K562 (cell line): ENCODE measurements at regions not wholly inside any gene's neighbourhood (a gene's known extent, or its start where the extent isn't known, plus 50 kb on each side); places are given as distances from the start of the nearest gene placed in this dataset.

Source experiments
- ATAC-seq: fragments of 200-7000 bp; cut with Tn5 transposase; 3 replicates; pipeline ENCODE4 v1.9.1; 2020; ENCODE audit warnings: moderate library complexity
- BruUV-seq: library from RNA; stranded (reverse); fragments of 400-500 nt; replicated peaks from 2 replicates; lab custom pipeline; 2021; lab: Mats Ljungman, UMichigan
- CTCF ChIA-PET: fragments of 300-600 bp; formaldehyde crosslinking; extraction: SDS; loops from one replicate; lab custom pipeline; 2021; ENCODE audit warnings: low intra/inter-chr PET ratio; lab: Yijun Ruan, JAX
- POLR2A ChIA-PET: fragments of 300-600, 350-650 bp; sonication (Branson Sonifier 250); formaldehyde crosslinking; extraction: SDS; loops from one replicate; lab custom pipeline; 2021; ENCODE audit warnings: antibody characterized with exemption, inconsistent platforms; lab: Yijun Ruan, JAX
- DNase-seq, 4 experiments: peaks; one replicate each; pipeline versions ENCODE4 v3.0.0 to v3.0.0-alpha.2; 2011 to 2018; ENCODE audit warnings: low spot score in 3 of 4, mixed read lengths in 3 of 4; ENCODE audit errors: extremely low read depth in 1 of 4
- FAIRE-seq: peaks from 2 replicates; lab custom pipeline; 2011; peaks lifted over from hg19 to GRCh38; lab: Jason Lieb, UNC
- H2AFZ ChIP-seq: 2 replicates; pipeline ENCODE4 v1.6.0; 2011; ENCODE audit warnings: low read depth, low read length, control low read depth, inconsistent platforms
- H3K27ac ChIP-seq: fragments of 200-600 bp; 3 replicates; pipeline ENCODE4 v1.8.0; 2011; ENCODE audit warnings: low read depth, mild to moderate bottlenecking, control low read depth, inconsistent platforms, low read length, moderate library complexity, mixed read lengths; ENCODE audit errors: extremely low read depth
- H3K27me3 ChIP-seq, 2 experiments: fragments of 300-600 bp in 1 of 2; 2 replicates in 1 of 2; 3 replicates in 1 of 2; pipeline versions ENCODE4 v1.6.0 to v1.8.0; 2011; ENCODE audit warnings: inconsistent platforms in 2 of 2, low read length in 2 of 2, mild to moderate bottlenecking in 1 of 2, mixed read lengths in 1 of 2, moderate library complexity in 1 of 2; ENCODE audit not compliant: control insufficient read depth in 2 of 2, insufficient read depth in 2 of 2
- H3K36me3 ChIP-seq: fragments of 300-600 bp; 3 replicates; pipeline ENCODE4 v1.8.0; 2011; ENCODE audit warnings: mild to moderate bottlenecking, low read length, inconsistent platforms; ENCODE audit not compliant: control insufficient read depth, insufficient read depth
- H3K4me1 ChIP-seq, 2 experiments: fragments of 200-600 bp in 1 of 2; replicated peaks in 1 of 2; 2 replicates in 1 of 2; 3 replicates in 1 of 2; pipeline versions ENCODE4 v1.5.1 to v1.8.0; 2011; ENCODE audit warnings: inconsistent platforms in 2 of 2, low read length in 2 of 2, mild to moderate bottlenecking in 1 of 2, mixed read lengths in 1 of 2, moderate library complexity in 1 of 2; ENCODE audit not compliant: control insufficient read depth in 2 of 2, insufficient read depth in 2 of 2
- H3K4me2 ChIP-seq: 2 replicates; pipeline ENCODE4 v1.6.1; 2011; ENCODE audit warnings: low read length, control low read depth, inconsistent platforms, mixed read lengths; ENCODE audit not compliant: insufficient read depth
- H3K4me3 ChIP-seq: fragments of 200-600 bp; sonication (generic), shearing (Covaris generic); 2 replicates; pipeline ENCODE4 v1.5.1; 2016; ENCODE audit warnings: control low read depth, inconsistent platforms
- H3K79me2 ChIP-seq: fragments of 200-600 bp; 3 replicates; pipeline ENCODE4 v1.8.0; 2011; ENCODE audit warnings: low read length, inconsistent platforms; ENCODE audit not compliant: control insufficient read depth, insufficient read depth
- H3K9ac ChIP-seq, 2 experiments: 2 replicates each; pipeline versions ENCODE4 v1.6.0 to v1.6.1; 2011; ENCODE audit warnings: low read depth in 2 of 2, low read length in 2 of 2, control low read depth in 1 of 2, inconsistent platforms in 1 of 2, mild to moderate bottlenecking in 1 of 2, mixed read lengths in 1 of 2; ENCODE audit not compliant: insufficient read depth in 1 of 2
- H3K9me1 ChIP-seq: one replicate; pipeline ENCODE4 v1.6.0; 2011; ENCODE audit warnings: inconsistent platforms, mild to moderate bottlenecking, low read length, moderate library complexity; ENCODE audit not compliant: control insufficient read depth, insufficient read depth
- H3K9me3 ChIP-seq: replicated peaks from 2 replicates; pipeline ENCODE4 v1.5.1; 2011; ENCODE audit warnings: low read depth, low read length, inconsistent platforms; ENCODE audit not compliant: control insufficient read depth, insufficient read depth
- H4K20me1 ChIP-seq: replicated peaks from 2 replicates; pipeline ENCODE4 v1.6.1; 2011; ENCODE audit warnings: low read length, inconsistent platforms, mixed read lengths; ENCODE audit not compliant: control insufficient read depth, insufficient read depth
- FOSL1 ChIP-seq: fragments of 200-800 bp; sonication (Bioruptor generic); conservative IDR thresholded peaks from 2 replicates; pipeline ENCODE4 v1.6.1; 2016; ENCODE audit warnings: missing genetic modification characterization, missing compliant biosample characterization
- FOXJ2 ChIP-seq: fragments of 200-800 bp; sonication (Bioruptor generic); IDR thresholded peaks from 2 replicates; pipeline ENCODE4 v1.6.1; 2016; ENCODE audit warnings: missing genetic modification characterization, missing compliant biosample characterization
- KAT8 ChIP-seq: fragments of 450-650 bp; IDR thresholded peaks from 2 replicates; pipeline ENCODE4 v1.6.1; 2016; ENCODE audit warnings: low read depth, mild to moderate bottlenecking
- NFXL1 ChIP-seq: fragments of 450-650 bp; formaldehyde crosslinking; IDR thresholded peaks from 2 replicates; pipeline ENCODE4 v1.4.0; 2021; ENCODE audit warnings: mild to moderate bottlenecking
- PTTG1 ChIP-seq: fragments of 450-650 bp; IDR thresholded peaks from 2 replicates; pipeline ENCODE4 v1.6.1; 2016; ENCODE audit warnings: low read depth, mild to moderate bottlenecking, missing genetic modification characterization, missing compliant biosample characterization
- ZNF217 ChIP-seq: sonication (generic); formaldehyde crosslinking; IDR thresholded peaks from 2 replicates; pipeline ENCODE4 v1.8.0; 2022; ENCODE audit warnings: mild to moderate bottlenecking, missing genetic modification reagents
- ZNF232 ChIP-seq: sonication (generic); formaldehyde crosslinking; IDR thresholded peaks from 2 replicates; pipeline ENCODE4 v1.8.0; 2022; ENCODE audit warnings: mild to moderate bottlenecking, missing genetic modification reagents
- WGBS: fragments of 100-300 bp; shearing (Covaris generic); methylation state at CpG from one replicate; pipeline ENCODE4 v1.1.6; 2016; ENCODE audit warnings: low coverage, mixed read lengths; ENCODE audit not compliant: insufficient coverage; ENCODE audit errors: missing lambda C conversion rate; 5-methylcytosine and 5-hydroxymethylcytosine counted together
- in situ Hi-C: fragments of 300-500 bp; cut with MboI; formaldehyde crosslinking; loops from 4 replicates; pipeline ENCODE4 v1.15.0; 2018; ENCODE audit warnings: inconsistent platforms, mixed read lengths
- intact Hi-C: fragments of 100-400 bp; cut with micrococcal nuclease; formaldehyde crosslinking; loops from 2 replicates; pipeline ENCODE4 v1.14.2; 2022

DNA sequence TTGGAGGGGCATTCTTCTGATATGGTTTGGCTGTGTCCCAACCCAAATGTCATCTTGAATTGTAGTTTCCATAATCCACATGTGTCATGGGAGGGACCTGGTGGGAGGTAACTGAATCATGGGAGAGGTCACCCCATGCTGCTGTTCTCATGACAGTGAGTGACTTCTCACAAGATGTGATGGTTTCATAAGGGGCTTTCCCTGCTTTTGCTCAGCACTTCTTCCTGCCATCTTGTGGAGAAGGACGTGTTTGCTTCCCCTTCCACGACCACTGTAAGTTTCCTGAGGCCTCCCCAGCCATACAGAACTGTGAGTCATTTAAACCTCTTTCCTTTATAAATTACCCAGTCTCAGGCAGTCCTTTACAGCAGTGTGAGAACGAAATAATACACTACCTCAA, 382.4 kb downstream of the VRK1 start:
- no peaks in the 10 kb centered on the region for H3K9me1 ChIP-seq
- H3K27me3 ChIP-seq: no peaks in the 10 kb centered on the region; a peak in 1 of 5 replicates
- no peak overlapping the region for H2AFZ ChIP-seq
- no peak overlapping the region for H3K9ac ChIP-seq
- no peaks in the 10 kb centered on the region for H3K79me2 ChIP-seq
- ChIA-PET CTCF (no interaction called here), POLR2A (no interaction called here)
- ATAC-seq (no peak), FAIRE-seq (no peak), DNase-seq (no peak)
- 0% methylated on average over 3 of the region's 3 CpGs for WGBS
- H4K20me1 ChIP-seq: no peaks in the 10 kb centered on the region
- no TSS peak for BruUV-seq
- in situ Hi-C loops (no loop called here), intact Hi-C loops (no loop called here)
- H3K36me3 ChIP-seq: no peaks in the 10 kb centered on the region
- no peak for TF ChIP-seq ZNF232 (CRISPR knock-in tag)
- TF ChIP-seq FOSL1: no peak
- TF ChIP-seq NFXL1 (CRISPR knock-in tag): no peak
- no peak for TF ChIP-seq ZNF217 (CRISPR knock-in tag)
- TF ChIP-seq FOXJ2 (tag): no peak
- TF ChIP-seq KAT8: no peak
- TF ChIP-seq PTTG1 (tag): no peak
- H3K4me2 ChIP-seq: no peak overlapping the region
- no peak overlapping the region for H3K4me3 ChIP-seq
- H3K27ac ChIP-seq: no peak overlapping the region
- peaks cover 2 to 4% of the 10 kb centered on the region in 2 experiments; a peak in 2 of 5 replicates for H3K4me1 ChIP-seq
- H3K9me3 ChIP-seq: peaks cover 7% of the 10 kb centered on the region
